Spleen (tissue), 11 donors: ENCODE measurements at regions not wholly inside any gene's neighbourhood (a gene's known extent, or its start where the extent isn't known, plus 50 kb on each side); places are given as distances from the start of the nearest gene placed in this dataset.

ENCODE experiments used
- DNase-seq: peaks from one replicate; pipeline ENCODE4 v3.0.0-alpha.2; 2020
- H3K27ac ChIP-seq, 8 donors: fragments of 200-600 bp; sonication (generic) in 7 of 8; 1 replicate in 4 of 8; 2 replicates in 4 of 8; pipeline versions ENCODE4 v1.5.0 to v1.8.0; 2016 to 2021; ENCODE audit warnings: inconsistent platforms in 4 of 8, mild to moderate bottlenecking in 4 of 8, moderate library complexity in 1 of 8
- H3K27me3 ChIP-seq, 7 donors: fragments of 200-600 bp; sonication (generic) in 6 of 7; replicated peaks in 1 of 7; 1 replicate in 4 of 7; 2 replicates in 3 of 7; pipeline versions ENCODE4 v1.5.0 to v1.8.0; 2016 to 2021; ENCODE audit warnings: inconsistent platforms in 3 of 7, mild to moderate bottlenecking in 1 of 7
- H3K36me3 ChIP-seq, 6 donors: fragments of 200-600 bp; sonication (generic) in 5 of 6; 1 replicate in 4 of 6; 2 replicates in 2 of 6; pipeline versions ENCODE4 v1.5.0 to v1.8.0; 2016 to 2021; ENCODE audit warnings: inconsistent platforms in 2 of 6
- H3K4me1 ChIP-seq, 6 donors: fragments of 200-600 bp; sonication (generic) in 5 of 6; 1 replicate in 3 of 6; 2 replicates in 3 of 6; pipeline versions ENCODE4 v1.5.0 to v1.8.0; 2016 to 2021; ENCODE audit warnings: inconsistent platforms in 3 of 6
- H3K4me3 ChIP-seq, 8 donors: fragments of 200-600 bp; sonication (generic) in 7 of 8; 1 replicate in 4 of 8; 2 replicates in 4 of 8; pipeline versions ENCODE4 v1.5.0 to v1.8.0; 2016 to 2021; ENCODE audit warnings: inconsistent platforms in 4 of 8, mild to moderate bottlenecking in 4 of 8, moderate library complexity in 2 of 8
- H3K9me3 ChIP-seq, 8 donors: fragments of 200-600 bp; sonication (generic) in 7 of 8; 1 replicate in 4 of 8; 2 replicates in 4 of 8; pipeline versions ENCODE4 v1.5.0 to v1.8.0; 2016 to 2021; ENCODE audit warnings: inconsistent platforms in 4 of 8
- POLR2A ChIP-seq, 3 donors: fragments of 450-650 bp; IDR thresholded peaks; one replicate each; pipeline ENCODE4 v1.5.1; 2017; ENCODE audit warnings: antibody characterized with exemption in 3 of 3, mild to moderate bottlenecking in 1 of 3
- POLR2AphosphoS5 ChIP-seq, 3 donors: sonication (generic); formaldehyde crosslinking; IDR thresholded peaks; one replicate each; pipeline ENCODE4 v1.5.1; 2017; ENCODE audit warnings: antibody characterized with exemption in 3 of 3
- WGBS, 5 donors: extraction: QIAGEN DNeasy Blood & Tissue Kit in 3 of 5; methylation state at CpG; one replicate each; pipeline versions ENCODE4 v1.1.5 to v1.1.7; 2013 to 2018; 5-methylcytosine and 5-hydroxymethylcytosine counted together
- intact Hi-C: fragments of 100-400 bp; cut with DNase I; formaldehyde crosslinking; loops from one replicate; pipeline ENCODE4 v1.15.0; 2023; ENCODE audit warnings: low total_unique reads
- TF ChIP-seq, protein P1 (sequence below), 11 experiments: fragments of 200-600 bp in 7 of 11; fragments of 450-650 bp in 4 of 11; sonication (generic) in 4 of 11; IDR thresholded peaks in 8 of 11; conservative IDR thresholded peaks in 3 of 11; 1 replicate in 7 of 11; 2 replicates in 4 of 11; pipeline versions ENCODE4 v1.4.0 to v1.8.0; 2016 to 2021; ENCODE audit warnings: antibody characterized with exemption in 11 of 11, inconsistent platforms in 4 of 11, mild to moderate bottlenecking in 1 of 11
- donor health status: healthy with polysubstance abuse.
- donor health status: DM: no; HTN: no; CAD: no; lungs with moderate emphysema.
- donor health status: DM: no; HTN: no; CAD: no.
- donor health status: Bipolar disorder and iron deficiency.
- donor health status: healthy.
- donor health status: DM: no; HTN: no; CAD: no.
- donor health status: DM: yes; HTN: yes; CAD: no.

DNA sequence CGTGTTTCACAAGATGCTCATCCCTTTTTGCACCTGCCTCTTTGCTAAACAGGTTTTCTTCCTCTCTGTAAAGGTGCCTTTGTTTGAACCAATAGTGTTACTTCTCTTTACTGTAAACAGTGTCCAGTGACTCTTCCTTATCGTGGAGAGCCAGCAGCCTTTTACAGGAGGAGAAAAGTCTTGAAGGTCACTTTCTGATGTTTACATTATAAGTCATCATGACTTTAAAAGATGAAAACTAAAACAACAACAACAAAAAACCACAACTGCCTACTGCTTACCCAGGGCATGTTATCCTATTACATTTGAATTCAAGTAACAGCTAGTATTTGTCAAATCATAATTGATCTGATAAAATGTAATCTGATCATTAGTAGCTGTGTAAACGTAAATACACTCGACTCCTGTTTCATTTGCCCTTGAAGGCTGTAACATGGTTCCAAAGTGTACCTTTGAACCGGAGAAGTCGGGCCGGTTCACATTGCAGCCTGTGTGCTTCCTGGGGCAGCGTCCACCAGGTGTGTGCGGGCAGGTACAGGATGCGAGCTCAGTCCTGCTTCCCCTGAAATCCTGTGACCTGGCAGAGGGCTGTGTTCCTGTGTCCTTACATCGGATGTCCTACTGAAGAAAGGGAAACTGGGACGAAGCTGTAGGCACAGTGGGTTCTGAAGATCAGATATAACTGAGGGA is 118.1 kb downstream of the C9orf152 start:
- H3K4me1 ChIP-seq, result peaks cover 12 to 64% (median 29%) of the 10 kb centered on the region in 6 donors
- TF ChIP-seq POLR2A (IDR thresholded peaks at IDR 0.05) (no peak), POLR2AphosphoS5 (IDR thresholded peaks at IDR 0.05) (peak in 1 of 3 donors; percentile 8)
- peak overlapping the region in 5 of 8 donors; percentile 7 to 57 (median 15) for H3K27ac ChIP-seq
- DNase-seq, result no peak
- no peak overlapping the region for H3K4me3 ChIP-seq
- intact Hi-C loops, result no loop called here
- no peaks in the 10 kb centered on the region for H3K27me3 ChIP-seq
- H3K36me3 ChIP-seq, result no peaks in the 10 kb centered on the region
- 68 to 79% (median 74%) methylated on average over 12 of the region's 12 CpGs for WGBS, 5 donors
- H3K9me3 ChIP-seq, result no peaks in the 10 kb centered on the region

DNA sequence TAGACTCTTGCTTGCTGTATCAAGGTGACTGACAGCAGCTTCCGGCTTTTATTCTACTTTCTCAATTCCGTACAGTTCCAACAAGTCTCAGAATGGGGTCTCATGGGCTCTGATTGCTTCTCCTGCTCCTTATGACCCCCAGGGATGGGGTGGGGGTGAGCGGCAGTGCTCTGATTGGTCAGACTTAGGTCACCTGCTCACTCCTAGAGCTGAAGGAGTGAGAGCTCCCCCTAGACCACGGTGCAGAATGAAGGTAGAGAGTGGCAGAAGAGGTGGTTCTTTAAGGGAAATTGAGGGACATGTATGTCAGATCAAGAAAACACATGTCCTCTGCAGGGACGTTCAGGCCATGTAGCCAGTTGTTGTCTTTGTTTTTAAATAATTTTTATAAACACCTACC is 115.2 kb downstream of the C9orf152 start:
- H3K27ac ChIP-seq, result peak overlapping the region in 1 of 8 donors; percentile 1
- no peaks in the 10 kb centered on the region for H3K27me3 ChIP-seq
- H3K9me3 ChIP-seq, result no peaks in the 10 kb centered on the region
- no peak for DNase-seq
- TF ChIP-seq POLR2A (IDR thresholded peaks at IDR 0.05), result no peak
- no peak for TF ChIP-seq POLR2AphosphoS5 (IDR thresholded peaks at IDR 0.05)
- TF ChIP-seq, protein P1, sequence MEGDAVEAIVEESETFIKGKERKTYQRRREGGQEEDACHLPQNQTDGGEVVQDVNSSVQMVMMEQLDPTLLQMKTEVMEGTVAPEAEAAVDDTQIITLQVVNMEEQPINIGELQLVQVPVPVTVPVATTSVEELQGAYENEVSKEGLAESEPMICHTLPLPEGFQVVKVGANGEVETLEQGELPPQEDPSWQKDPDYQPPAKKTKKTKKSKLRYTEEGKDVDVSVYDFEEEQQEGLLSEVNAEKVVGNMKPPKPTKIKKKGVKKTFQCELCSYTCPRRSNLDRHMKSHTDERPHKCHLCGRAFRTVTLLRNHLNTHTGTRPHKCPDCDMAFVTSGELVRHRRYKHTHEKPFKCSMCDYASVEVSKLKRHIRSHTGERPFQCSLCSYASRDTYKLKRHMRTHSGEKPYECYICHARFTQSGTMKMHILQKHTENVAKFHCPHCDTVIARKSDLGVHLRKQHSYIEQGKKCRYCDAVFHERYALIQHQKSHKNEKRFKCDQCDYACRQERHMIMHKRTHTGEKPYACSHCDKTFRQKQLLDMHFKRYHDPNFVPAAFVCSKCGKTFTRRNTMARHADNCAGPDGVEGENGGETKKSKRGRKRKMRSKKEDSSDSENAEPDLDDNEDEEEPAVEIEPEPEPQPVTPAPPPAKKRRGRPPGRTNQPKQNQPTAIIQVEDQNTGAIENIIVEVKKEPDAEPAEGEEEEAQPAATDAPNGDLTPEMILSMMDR (IDR thresholded peaks at IDR 0.05 in 8 of 11, conservative IDR thresholded peaks at IDR 0.05 in 3 of 11), result no peak
- H3K4me3 ChIP-seq, result no peak overlapping the region
- intact Hi-C loops, result no loop called here
- no peaks in the 10 kb centered on the region for H3K36me3 ChIP-seq
- 86 to 92% (median 88%) methylated on average over 5 of the region's 5 CpGs for WGBS, 5 donors
- peaks cover 19 to 74% (median 39%) of the 10 kb centered on the region in 6 donors for H3K4me1 ChIP-seq

DNA sequence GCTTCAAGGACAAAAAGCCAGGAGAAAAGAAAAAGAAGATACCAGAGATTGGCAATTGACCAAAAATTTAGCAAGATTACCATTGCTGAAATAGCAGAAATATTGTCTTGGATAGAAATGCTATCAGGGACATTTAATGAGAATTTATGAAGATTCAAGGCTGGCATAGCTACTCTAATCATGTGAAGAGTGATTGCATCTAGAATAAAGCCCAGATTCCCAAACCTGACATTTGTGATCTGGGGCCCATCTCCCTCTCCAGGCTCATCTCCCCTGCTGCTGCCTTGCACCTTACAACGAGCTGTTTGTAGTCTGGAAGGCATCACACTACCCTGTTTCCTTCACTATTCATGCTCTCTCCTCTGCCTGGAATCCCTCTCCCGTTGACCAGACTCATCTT is 114.5 kb downstream of the C9orf152 start:
- DNase-seq, result no peak
- Histone ChIP-seq H3K9me3 (no peaks in the 10 kb centered on the region), H3K27ac (peak overlapping the region in 2 of 8 donors; percentile 32 to 63), H3K4me3 (no peak overlapping the region), H3K4me1 (peaks cover 19 to 72% (median 42%) of the 10 kb centered on the region in 6 donors), H3K27me3 (no peaks in the 10 kb centered on the region), H3K36me3 (no peaks in the 10 kb centered on the region)
- TF ChIP-seq, protein P1 (IDR thresholded peaks at IDR 0.05 in 8 of 11, conservative IDR thresholded peaks at IDR 0.05 in 3 of 11), result no peak
- no peak for TF ChIP-seq POLR2AphosphoS5 (IDR thresholded peaks at IDR 0.05)
- no peak for TF ChIP-seq POLR2A (IDR thresholded peaks at IDR 0.05)
- 71 to 95% (median 75%) methylated on average over 2 of the region's 2 CpGs for WGBS, 5 donors
- intact Hi-C loops, result no loop called here

DNA sequence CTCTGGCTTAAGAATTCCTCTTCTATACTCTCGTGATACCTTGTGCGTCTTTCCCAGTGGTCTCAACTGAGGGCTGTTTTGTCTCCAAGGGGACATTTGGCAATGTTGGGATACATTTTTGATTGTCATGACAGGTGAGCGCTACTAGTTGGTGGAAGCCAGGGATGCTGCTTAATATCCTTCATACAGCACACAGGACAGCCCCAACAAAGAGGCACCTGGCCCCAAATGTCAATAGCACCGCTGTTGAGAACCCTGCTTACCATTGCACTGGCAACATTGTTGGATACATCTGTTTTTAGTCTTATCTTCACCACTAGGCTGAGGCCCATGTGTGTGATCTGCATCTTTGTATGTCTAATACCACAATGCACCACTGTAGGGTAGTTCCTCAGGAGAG is 114.1 kb downstream of the C9orf152 start:
- no peak overlapping the region for H3K4me3 ChIP-seq
- WGBS, 5 donors, result 95 to 98% (median 97%) methylated on average over 4 of the region's 4 CpGs
- peak overlapping the region in 2 of 8 donors; percentile 32 to 63 for H3K27ac ChIP-seq
- H3K27me3 ChIP-seq, result no peaks in the 10 kb centered on the region
- no peaks in the 10 kb centered on the region for H3K36me3 ChIP-seq
- intact Hi-C loops, result no loop called here
- DNase-seq, result no peak
- no peaks in the 10 kb centered on the region for H3K9me3 ChIP-seq
- H3K4me1 ChIP-seq, result peaks cover 17 to 73% (median 45%) of the 10 kb centered on the region in 6 donors
- TF ChIP-seq, protein P1 (IDR thresholded peaks at IDR 0.05 in 8 of 11, conservative IDR thresholded peaks at IDR 0.05 in 3 of 11), result no peak
- no peak for TF ChIP-seq POLR2AphosphoS5 (IDR thresholded peaks at IDR 0.05)
- TF ChIP-seq POLR2A (IDR thresholded peaks at IDR 0.05), result no peak
